Testis (tissue), 2 donors: ENCODE measurements at regions not wholly inside any gene's neighbourhood (a gene's known extent, or its start where the extent isn't known, plus 50 kb on each side); places are given as distances from the start of the nearest gene placed in this dataset.

Source experiments
- DNase-seq: peaks from one replicate; pipeline ENCODE4 v3.0.0-alpha.2; 2019
- H3K27ac ChIP-seq, 2 donors: fragments of 200-600 bp; sonication (generic); one replicate each; pipeline ENCODE4 v1.5.1; 2019
- H3K27me3 ChIP-seq: fragments of 200-600 bp; sonication (generic); one replicate; pipeline ENCODE4 v1.5.1; 2019
- H3K36me3 ChIP-seq: fragments of 200-600 bp; sonication (generic); one replicate; pipeline ENCODE4 v1.5.1; 2017; ENCODE audit warnings: low read depth; ENCODE audit errors: missing control alignments
- H3K4me1 ChIP-seq: fragments of 200-600 bp; sonication (generic); one replicate; pipeline ENCODE4 v1.5.1; 2019
- H3K4me3 ChIP-seq, 2 donors: fragments of 200-600 bp; sonication (generic); one replicate each; pipeline ENCODE4 v1.5.1; 2017 to 2019
- H3K9me3 ChIP-seq: fragments of 200-600 bp; sonication (generic); one replicate; pipeline ENCODE4 v1.5.1; 2017
- CTCF ChIP-seq, 3 experiments: fragments of 450-650 bp in 2 of 3; fragments of 200-600 bp in 1 of 3; sonication (generic) in 1 of 3; IDR thresholded peaks; one replicate each; pipeline ENCODE4 v1.5.1; 2016 to 2019; ENCODE audit warnings: antibody characterized with exemption in 3 of 3, mild to moderate bottlenecking in 2 of 3, moderate library complexity in 1 of 3
- POLR2A ChIP-seq: fragments of 450-650 bp; IDR thresholded peaks from one replicate; pipeline ENCODE4 v1.6.1; 2017; ENCODE audit warnings: antibody characterized with exemption, mild to moderate bottlenecking, moderate library complexity
- WGBS, 2 donors: methylation state at CpG; one replicate each; pipeline ENCODE4 v1.1.5; 2018; 5-methylcytosine and 5-hydroxymethylcytosine counted together
- intact Hi-C: fragments of 100-400 bp; cut with DNase I; formaldehyde crosslinking; loops from one replicate; pipeline ENCODE4 v1.15.1; 2023; ENCODE audit warnings: low total_unique reads

GRCh38 chr16:72362973-72363372, 191.0 kb upstream of the PMFBP1 start:
- H3K4me1 ChIP-seq, result no peaks in the 10 kb centered on the region
- DNase-seq, result no peak
- TF ChIP-seq CTCF (IDR thresholded peaks at IDR 0.05), result no peak
- no peak for TF ChIP-seq POLR2A
- H3K9me3 ChIP-seq, result no peaks in the 10 kb centered on the region
- WGBS, 2 donors, result 72 to 74% methylated on average over 3 of the region's 3 CpGs
- H3K36me3 ChIP-seq, result no peaks in the 10 kb centered on the region
- H3K27ac ChIP-seq, result no peak overlapping the region
- intact Hi-C loops, result no loop called here
- no peaks in the 10 kb centered on the region for H3K27me3 ChIP-seq
- H3K4me3 ChIP-seq, result no peak overlapping the region

GRCh38 chr16:72362476-72362875, 190.5 kb upstream of the PMFBP1 start:
- Histone ChIP-seq H3K4me1 (no peaks in the 10 kb centered on the region), H3K9me3 (no peaks in the 10 kb centered on the region), H3K36me3 (no peaks in the 10 kb centered on the region), H3K4me3 (no peak overlapping the region), H3K27ac (no peak overlapping the region), H3K27me3 (no peaks in the 10 kb centered on the region)
- no peak for DNase-seq
- TF ChIP-seq CTCF (IDR thresholded peaks at IDR 0.05), result no peak
- TF ChIP-seq POLR2A, result no peak
- 90 to 93% methylated on average over 4 of the region's 4 CpGs for WGBS, 2 donors
- intact Hi-C loops, result no loop called here

GRCh38 chr16:72357910-72358309, 186.0 kb upstream of the PMFBP1 start:
- intact Hi-C loops, result no loop called here

GRCh38 chr16:72355561-72355960, 183.6 kb upstream of the PMFBP1 start:
- H3K9me3 ChIP-seq, result no peaks in the 10 kb centered on the region
- H3K36me3 ChIP-seq, result no peaks in the 10 kb centered on the region
- TF ChIP-seq CTCF (IDR thresholded peaks at IDR 0.05) (no peak), POLR2A (no peak)
- no peak overlapping the region for H3K4me3 ChIP-seq
- WGBS, 2 donors, result 88 to 96% methylated on average over 2 of the region's 2 CpGs
- H3K27ac ChIP-seq, result no peak overlapping the region
- no peak for DNase-seq
- no peaks in the 10 kb centered on the region for H3K4me1 ChIP-seq
- intact Hi-C loops, result no loop called here
- no peaks in the 10 kb centered on the region for H3K27me3 ChIP-seq

More at GRCh38 chr16:72357910-72358309, 186.0 kb upstream of the PMFBP1 start:
- DNase-seq, result no peak
- Histone ChIP-seq H3K4me1 (no peaks in the 10 kb centered on the region), H3K27ac (no peak overlapping the region), H3K36me3 (no peaks in the 10 kb centered on the region), H3K4me3 (no peak overlapping the region), H3K27me3 (no peaks in the 10 kb centered on the region), H3K9me3 (no peaks in the 10 kb centered on the region)
- WGBS, 2 donors, result 45 to 55% methylated on average over 6 of the region's 6 CpGs
- TF ChIP-seq CTCF (IDR thresholded peaks at IDR 0.05), result no peak

GRCh38 chr16:72349719-72350118, 177.8 kb upstream of the PMFBP1 start:
- Histone ChIP-seq H3K4me3 (no peak overlapping the region), H3K27me3 (no peaks in the 10 kb centered on the region), H3K4me1 (no peaks in the 10 kb centered on the region), H3K27ac (no peak overlapping the region), H3K9me3 (no peaks in the 10 kb centered on the region), H3K36me3 (no peaks in the 10 kb centered on the region)
- DNase-seq, result no peak
- 75 to 95% methylated on average over 3 of the region's 3 CpGs for WGBS, 2 donors
- intact Hi-C loops, result no loop called here
- no peak for TF ChIP-seq CTCF (IDR thresholded peaks at IDR 0.05)
- TF ChIP-seq POLR2A, result no peak
